ENCODE measurements at regions not wholly inside any gene's neighbourhood (a gene's known extent, or its start where the extent isn't known, plus 50 kb on each side); places are given as distances from the start of the nearest gene placed in this dataset.
"Not testable (repeated sequence)": the region's sequence is repeated elsewhere in the genome, so short reads cannot be mapped to it uniquely, and the experiment has no call there.

DNA sequence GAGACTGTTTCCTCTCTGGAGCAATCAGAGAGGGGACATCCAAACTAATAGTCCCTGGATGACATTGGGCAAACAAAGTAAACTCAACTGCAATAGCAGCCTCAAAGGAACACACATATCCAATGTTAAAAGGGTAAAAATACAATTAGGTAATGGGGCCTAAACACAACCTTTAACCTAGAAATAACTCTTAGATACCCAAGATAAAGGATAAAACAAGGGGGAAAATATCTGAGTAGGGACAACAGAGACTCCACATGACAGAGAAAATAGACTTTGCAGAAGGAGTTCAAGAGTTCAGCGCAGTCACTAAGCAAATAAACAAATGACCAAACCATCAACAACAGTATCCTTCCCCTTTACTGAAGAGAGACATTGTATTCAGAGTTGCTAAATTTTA, 149.3 kb downstream of the FBXO4 start:
- no peak for DNase-seq (ENCODE audit: low read depth)

DNA sequence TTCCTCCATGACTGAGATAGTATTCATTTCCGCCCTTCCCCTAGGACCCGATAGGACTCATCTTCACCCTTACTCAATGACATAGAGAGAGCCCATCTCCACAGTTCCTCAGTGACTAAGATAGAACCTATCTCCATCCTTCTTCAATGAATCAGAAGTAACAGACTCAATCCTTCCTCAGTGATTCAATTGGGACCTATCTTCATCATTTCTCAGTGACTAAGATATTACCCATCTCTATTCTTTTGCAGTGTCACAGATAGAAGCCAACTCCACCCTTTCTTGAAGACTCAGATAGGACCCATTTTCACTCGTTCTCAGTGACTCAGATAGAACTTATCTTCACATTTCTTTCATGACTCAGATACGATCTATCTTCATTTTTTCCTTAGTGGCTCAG, 164.6 kb downstream of the FBXO4 start:
- DNase-seq (ENCODE audit: low read depth) = no peak

DNA sequence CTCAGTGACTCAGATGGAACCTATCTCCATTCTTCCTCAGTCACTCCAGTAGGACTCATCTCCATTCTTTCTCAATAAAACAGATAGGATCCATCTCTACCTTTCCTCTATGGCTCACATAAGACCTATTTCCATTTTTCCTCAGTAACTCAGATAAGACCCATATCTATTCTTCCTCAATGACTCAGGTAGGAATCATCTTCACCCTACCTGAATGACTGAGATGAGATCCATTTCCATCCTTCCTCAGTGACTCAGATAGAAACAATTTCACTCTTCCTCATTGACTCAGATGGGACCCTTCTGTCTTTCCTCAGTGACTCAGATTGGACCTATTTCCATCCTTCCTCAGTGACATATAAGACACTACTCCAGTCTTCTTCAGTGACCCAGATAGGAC, 165.1 kb downstream of the FBXO4 start:
- DNase-seq (ENCODE audit: low read depth) = no peak

DNA sequence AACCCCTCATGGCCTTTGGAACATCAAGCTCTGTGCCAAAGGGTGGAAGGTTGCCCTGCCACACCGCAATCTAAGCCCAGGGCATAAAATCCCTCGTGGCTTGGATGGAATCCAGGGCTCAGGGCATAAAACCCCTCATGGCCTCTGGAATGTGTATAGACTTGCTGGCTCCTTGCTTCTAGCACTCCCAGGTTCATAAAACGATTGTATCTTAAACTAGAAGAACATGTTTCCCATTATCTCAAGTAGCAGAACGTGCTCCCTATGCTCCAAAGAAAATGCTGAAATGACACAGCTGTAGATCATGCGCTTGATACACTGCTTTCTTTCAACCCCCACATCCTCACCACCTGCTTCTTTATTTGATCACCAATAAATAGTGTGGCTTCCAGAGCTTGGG, 174.8 kb downstream of the FBXO4 start:
- DNase-seq (ENCODE audit: low read depth) = not testable (repeated sequence)

DNA sequence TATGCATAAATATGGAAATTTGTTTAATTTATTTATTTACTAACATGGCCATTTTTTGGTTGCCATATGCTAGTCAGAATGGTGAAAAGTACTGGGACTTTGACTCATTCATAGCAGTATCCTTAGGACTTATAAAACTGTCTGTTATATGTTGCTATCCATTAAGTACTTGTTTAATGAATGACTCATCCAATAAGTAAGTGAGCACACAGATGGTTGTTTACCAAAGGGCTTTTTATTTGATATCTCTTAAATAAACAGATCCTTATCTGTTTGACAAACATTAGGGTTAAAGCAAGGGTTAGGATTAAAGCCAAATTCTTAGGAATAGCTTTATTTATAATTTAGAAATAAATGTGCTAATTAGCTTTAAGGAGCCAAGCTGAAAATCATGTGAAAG, 183.4 kb downstream of the FBXO4 start:
- no peak for DNase-seq (ENCODE audit: low read depth)

DNA sequence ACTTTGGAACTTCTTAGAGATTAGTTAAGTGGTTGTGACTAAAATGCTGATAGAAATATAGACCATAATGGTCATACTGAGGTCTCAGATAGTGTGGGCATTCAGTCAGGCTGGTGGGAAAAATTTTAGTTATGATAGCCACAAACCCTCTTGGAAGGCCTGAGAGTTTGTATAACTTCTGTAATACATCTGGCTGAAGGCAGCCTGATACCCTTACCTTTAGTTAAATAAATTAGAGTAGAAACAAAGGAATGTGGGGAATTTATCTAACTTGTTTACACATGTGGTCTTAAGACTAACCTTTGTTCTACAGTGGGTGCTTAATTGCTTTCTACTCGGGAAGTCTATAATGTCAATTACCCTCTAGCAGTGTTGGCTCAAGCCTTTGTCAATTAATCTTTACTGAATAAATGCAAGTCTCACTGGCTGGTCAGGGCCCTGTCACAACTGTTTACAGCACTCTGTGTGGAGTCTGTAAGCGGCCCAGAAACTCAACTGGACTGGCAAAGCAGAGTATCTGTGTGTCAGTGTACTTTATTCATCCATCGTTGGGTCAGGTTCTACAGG, 184.0 kb downstream of the FBXO4 start:
- no peak for DNase-seq (ENCODE audit: low read depth)

DNA sequence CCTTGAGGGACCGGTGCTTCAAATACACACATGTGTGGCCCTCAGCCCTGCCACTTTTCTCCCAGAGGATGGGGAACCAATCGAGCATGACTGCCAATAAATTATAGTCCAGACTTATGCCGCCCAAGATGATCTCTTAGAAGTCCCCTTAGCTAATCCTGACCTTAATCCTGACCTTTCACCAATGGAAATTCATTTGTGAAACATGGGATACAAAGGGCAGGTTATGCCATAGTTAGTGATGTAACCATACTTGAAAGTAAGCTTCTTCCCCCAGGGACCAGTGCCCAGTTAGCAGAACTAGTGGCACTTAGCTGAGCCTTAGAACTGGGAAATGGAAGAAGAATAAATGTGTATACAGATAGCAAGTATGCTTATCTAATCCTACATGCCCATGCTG, 190.6 kb downstream of the FBXO4 start:
- not testable (repeated sequence) for DNase-seq (ENCODE audit: low read depth)

DNA sequence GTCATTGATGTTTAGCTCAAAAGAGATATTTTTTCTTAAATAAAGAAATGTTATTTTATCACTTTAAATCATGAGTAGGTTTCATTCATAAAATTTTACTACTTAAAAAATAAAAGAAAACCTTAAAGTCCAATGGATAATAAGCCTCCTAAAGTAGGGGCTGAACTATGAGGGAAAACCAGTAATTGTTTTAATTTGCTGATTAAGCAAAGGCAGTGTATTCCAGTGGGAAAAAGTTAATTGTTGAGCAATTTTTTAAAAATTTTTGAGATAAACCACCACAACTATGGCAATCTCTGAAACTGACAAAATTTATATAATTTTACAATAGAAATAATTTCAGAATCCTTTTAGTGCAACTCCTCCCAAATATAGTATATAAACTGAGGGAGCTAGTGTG, 195.0 kb downstream of the FBXO4 start:
- no peak for DNase-seq (ENCODE audit: low read depth)

DNA sequence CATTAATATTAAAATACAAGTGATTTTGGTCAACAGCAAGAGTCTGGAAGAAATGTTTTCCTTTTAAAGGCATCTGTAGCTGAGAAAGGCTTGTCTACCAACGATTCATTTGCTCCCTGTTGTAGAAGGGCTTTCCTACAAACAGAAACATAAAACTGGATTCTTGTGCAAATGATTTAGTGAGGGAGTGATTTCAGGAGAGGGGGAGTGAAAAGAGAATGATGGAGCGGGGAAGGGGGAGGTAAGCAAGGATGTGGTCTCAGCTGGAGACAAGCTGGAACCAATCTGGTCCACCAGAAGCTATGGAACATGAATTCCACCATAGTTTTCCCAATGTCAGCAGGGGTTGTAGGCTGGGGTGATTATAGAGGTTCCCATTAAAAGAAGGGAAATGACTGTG, 196.3 kb downstream of the FBXO4 start:
- no peak for DNase-seq (ENCODE audit: low read depth)

DNA sequence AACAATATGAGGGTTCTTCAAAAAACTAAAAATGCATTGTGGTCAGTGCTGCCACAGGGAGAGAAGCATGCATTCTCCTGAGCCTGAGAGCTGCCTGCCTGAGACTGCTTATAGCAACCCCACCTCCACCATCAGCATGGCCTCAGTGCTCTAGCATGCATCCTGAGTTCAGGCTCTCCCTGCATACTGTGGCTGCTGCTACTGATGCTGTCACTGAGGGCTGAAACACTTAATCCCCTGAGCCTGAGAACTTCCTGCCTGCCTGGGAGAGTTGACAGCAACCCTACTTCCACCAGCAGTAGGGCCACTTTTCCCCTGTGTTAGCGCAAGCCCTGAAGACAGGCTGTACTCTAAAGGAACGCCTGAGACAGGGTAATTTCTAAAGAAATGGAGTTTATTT, 206.0 kb downstream of the FBXO4 start:
- DNase-seq (ENCODE audit: low read depth) = no peak

DNA sequence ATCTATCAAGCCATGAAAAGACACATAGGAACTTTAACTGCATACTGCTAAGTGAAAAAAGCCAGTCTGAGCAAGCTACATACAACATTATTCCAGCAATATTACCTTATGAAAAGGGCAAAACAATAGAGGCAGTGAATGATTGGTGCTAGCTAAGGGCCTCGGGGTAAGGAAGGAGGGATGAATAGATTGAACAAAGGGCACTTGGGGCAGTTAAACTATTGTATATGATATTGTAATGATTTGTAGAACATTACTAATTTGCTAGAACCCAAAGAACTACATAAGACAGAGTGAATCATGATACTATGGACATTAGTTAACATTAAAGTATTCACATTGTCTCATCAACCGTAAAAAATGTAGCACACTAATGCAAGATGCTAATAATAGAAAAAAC, 218.3 kb downstream of the FBXO4 start:
- DNase-seq (ENCODE audit: low read depth) = no peak

DNA sequence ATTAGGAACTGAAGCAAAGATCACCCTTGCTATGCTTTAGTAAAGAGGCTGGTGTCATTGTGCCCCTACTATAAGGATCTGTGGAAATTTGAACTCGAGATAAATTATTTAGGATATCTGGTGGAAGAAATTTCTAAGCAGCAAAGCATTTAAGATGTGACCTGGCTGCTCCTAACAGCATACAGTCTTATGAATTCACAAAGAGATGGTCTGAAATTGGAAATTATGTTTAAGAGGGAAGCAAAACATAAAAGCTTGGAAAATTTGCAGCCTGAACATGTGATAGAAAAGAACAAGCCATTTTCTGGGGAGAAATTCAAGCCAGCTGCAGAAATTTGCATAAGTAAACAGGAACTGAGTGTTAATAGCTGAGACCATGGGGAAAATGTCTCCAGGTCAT, 223.7 kb downstream of the FBXO4 start:
- no peak for DNase-seq (ENCODE audit: low read depth)

DNA sequence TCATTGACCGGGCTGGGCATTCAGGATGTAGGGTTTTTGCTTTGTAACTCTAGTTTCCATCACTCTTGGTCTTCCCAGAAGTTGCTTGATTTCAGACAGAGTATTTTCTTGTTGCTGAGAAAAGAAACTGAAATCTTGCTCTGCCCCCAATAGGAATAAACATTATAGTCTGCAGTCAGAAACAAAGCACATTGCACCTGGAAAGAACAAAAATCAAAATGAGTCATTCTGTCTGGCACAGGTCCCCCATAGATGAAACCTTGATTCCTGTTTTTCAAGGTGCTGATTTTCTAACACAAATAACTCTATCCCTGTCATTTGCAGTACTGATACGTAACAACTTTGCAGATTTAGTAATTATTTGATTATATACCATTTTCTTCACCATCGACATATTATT, 232.1 kb downstream of the FBXO4 start:
- DNase-seq (ENCODE audit: low read depth) = no peak

DNA sequence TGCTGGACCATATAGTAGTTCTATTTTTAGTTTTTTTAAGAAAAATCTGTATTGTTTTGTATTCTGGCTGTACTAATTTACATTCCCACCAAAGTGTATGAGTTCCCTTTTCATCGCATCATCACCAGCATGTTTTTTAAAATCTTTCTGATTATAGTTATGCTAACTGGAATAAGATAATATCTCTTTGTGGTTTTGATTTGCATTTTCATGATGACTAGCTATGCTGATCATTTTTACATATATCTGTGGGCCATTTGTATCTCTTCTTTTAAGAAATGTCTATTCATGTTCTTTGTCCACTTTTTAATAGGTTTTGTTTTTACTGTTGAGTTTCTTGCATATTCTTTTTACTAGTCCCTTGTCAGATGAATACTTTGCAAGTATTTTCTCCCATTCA, 238.0 kb downstream of the FBXO4 start:
- no peak for DNase-seq (ENCODE audit: low read depth)

DNA sequence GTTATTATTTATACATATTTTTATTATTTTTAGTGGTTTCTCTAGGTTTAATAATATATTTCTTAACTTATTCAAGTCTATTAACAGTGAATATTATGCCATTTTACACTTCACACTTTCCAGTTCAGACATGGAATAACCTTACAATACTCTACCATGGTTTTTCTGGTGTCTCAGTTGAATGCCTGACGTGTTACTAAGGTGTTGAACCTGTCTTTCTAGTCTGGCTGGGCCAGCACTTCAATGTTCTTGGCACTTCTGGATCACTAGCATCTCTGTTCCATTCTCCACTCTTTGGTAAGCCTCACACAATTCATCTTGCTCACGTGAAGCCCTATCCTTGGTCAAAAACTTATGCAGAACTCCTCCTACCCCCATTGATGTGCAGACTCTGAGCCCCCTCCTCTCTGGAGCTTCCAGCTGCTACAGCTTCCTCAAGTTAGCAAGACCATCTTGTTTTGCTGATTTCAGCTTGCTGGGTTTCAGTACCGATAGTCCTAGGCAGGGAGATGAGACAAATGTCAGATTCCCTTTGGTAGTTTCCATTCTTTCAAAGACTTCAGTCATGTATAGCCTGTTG, 243.1 kb downstream of the FBXO4 start:
- DNase-seq (ENCODE audit: low read depth) = no peak

DNA sequence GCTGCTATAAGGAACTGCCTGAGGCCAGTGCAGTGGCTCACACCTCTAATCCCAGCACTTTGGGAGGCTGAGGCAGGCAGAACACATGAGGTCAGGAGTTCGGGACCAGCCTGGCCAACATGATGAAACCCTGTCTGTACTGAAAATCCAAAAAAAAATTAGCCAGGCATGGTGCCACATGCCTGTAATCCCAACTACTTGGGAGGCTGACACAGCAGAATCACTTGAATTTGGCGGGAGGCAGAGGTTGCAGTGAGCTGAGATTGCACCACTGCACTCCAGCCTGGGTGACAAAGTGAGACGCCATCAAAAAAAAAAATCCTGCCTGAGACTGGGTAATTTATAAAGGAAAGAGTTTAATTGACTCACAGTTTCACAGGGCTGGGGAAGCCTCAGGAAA, 247.1 kb upstream of the GHR start:
- not testable (repeated sequence) for DNase-seq (ENCODE audit: low read depth)

DNA sequence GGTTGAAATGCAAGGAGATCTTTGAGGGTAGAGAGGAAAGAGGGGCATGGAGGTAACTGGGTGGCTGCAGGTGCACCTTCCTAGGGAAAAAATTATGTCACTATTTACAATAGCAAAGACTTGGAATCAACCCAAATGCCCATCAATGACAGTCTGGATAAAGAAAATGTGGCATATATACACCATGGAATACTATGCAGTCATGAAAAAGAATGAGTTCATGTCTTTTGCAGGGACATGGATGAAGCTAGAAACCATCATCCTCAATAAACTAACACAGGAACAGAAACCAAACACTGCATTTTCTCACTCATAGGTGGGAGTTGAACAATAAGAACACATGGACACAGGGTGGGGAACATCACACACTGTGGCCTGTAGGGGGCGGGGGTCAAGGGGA, 243.4 kb upstream of the GHR start:
- DNase-seq (ENCODE audit: low read depth) = not testable (repeated sequence)

DNA sequence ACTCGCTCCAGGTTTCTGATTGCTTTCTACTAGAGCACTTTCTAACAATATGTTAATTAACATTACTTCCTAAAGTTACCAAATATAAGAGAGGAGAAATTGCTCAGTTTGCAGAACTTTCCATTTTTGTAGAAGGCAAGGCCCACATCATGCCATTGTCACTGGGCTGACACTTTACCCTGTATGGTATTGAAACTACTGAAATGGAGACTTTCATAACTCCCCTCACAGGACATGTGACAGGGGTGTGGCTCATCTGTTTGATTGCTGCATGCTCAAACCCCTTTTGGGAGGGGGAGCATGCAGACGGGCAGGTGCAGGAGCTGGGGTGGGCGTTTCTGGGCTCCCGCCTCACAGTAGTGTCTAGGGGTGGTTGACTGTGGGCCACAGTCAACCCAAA, 206.3 kb upstream of the GHR start:
- DNase-seq (ENCODE audit: low read depth) = no peak

DNA sequence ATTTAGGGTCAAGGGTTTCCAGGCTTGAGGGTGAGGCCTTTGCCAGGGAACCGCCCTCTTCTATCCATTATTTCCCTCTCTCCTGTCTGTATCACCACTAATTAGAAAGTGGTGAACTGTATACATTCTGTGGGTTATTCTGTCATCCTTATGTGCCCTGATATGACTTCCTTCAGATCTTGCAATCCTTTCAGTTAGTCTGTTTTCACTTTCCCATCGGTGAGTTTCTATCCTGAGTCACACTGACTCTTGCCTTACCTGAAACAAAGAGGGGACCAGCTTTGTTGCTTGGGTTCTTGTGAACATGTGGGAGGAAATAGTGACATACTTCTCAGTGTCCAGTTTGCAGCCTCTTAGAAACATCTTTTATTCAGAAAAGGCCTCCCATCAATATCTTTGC, 205.4 kb upstream of the GHR start:
- no peak for DNase-seq (ENCODE audit: low read depth)

DNA sequence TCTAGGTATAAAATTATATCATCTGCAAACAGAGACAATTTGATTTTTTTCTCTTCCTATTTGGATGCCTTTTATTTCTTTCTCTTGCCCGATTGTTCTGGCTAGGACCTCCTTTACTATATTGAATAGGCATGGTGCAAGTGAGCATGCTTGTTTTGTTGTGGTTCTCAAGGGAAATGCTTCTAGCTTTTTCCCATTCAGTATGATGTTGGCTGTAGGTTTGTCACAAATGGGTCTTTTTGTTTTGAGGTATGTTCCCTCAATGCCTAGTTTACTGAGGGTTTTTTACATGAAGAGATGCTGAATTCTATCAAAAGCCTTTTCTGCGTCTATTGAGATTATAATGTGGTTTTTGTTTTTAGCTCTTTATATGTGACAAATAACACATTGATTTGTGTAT, 198.2 kb upstream of the GHR start:
- DNase-seq (ENCODE audit: low read depth) = no peak

DNA sequence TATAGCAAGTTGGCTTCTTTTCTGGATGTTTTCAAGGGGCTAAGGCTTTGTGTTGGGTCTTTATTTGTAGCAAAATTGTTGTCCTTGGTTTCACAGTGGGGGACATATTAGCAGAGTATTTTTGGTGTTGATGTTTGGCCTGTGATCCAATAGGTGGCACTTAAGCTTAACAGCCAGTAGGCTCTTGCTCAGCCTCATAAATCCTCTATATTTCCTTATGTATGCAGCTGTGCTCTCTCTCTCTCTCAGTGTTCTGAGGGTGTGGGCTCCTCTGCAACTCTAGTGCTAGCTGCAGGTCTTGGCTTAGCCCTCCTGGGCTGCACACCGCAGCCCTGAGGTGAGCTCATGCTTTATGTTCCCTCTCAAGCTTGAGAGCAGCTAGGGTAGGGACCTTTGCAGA, 195.0 kb upstream of the GHR start:
- no peak for DNase-seq (ENCODE audit: low read depth)

DNA sequence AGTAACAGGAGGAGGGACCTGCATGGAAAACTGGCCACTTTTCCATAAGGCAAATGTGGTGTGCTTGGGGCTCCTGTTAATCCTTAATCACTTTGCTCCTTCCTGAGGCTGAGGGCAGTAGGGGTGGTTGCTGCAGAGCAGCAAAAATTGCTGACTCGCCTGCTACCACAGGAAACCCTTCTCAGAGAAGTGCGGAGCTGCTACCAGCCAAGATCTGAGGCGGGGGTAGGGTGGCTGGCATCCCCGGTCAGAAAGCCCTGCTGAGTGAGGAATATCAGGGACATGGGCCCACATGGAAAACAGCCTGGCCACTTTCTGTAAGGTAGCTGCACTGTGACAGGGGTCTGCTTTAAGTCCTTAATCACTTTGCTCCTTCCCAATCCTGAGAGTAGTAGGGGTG, 192.4 kb upstream of the GHR start:
- DNase-seq (ENCODE audit: low read depth) = no peak

DNA sequence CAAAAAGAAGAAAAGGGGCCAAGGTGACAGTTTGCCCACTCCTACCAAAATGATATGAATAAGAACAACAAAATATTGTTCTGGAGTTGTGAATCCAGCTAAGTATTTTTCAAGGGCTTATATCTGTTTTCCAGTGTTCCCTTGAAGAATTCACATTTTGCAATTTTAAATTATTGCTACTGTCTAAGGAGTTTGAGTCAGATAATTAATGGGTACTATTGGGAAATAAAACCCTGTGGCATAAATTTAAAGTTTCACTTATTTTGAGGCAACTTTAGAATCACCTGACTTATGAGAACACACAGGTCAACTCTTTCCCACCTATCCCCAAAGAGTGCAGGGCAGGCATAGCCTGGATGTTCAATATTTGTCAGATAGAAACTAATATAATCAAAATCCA, 188.0 kb upstream of the GHR start:
- no peak for DNase-seq (ENCODE audit: low read depth)

DNA sequence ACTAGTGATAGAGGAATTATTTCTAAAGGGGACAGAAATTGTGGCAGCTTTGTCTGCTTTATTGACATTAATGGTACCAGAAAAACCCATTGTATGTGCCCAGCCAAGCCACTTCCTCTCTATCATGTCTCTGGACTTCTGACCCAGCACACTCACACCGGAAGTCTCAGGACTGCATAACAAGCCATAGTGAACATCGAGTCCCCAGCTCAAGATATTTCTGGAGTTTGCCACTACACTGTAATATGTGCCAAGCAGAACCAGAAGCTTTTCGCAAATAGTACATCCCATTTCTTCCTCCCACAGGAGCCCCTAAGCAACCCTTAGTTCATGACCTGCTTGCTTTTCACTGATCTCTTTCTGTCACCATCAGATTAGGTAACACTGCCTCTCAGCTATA, 187.4 kb upstream of the GHR start:
- DNase-seq (ENCODE audit: low read depth) = no peak

DNA sequence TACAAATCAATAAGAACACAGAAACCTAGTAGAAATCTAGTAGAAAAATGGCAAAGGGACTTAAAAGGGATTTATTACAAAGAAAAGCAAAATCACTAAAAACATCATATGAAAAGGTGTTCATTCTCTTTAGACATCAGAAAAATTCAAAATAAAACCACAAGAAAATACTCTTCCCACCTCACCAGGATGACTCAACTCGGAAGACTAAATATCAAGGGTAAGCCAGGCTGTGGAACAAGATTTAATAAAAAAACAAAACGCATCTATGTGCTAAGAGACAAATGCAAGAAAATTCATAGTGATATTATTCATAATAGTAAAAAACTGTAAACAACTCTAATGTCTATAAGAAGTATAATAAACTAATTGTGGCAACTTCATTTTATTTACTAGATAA, 181.6 kb upstream of the GHR start:
- DNase-seq (ENCODE audit: low read depth) = no peak
